Tibial nerve (tissue), 4 donors: ENCODE measurements at regions not wholly inside any gene's neighbourhood (a gene's known extent, or its start where the extent isn't known, plus 50 kb on each side); places are given as distances from the start of the nearest gene placed in this dataset.

Source experiments
- CTCF ChIP-seq, 5 experiments: fragments of 200-600 bp in 3 of 5; fragments of 450-650 bp in 2 of 5; sonication (generic) in 3 of 5; IDR thresholded peaks; one replicate each; pipeline ENCODE4 v1.5.1; 2016 to 2019; ENCODE audit warnings: antibody characterized with exemption in 5 of 5, mild to moderate bottlenecking in 3 of 5, moderate library complexity in 2 of 5
- EP300 ChIP-seq, 2 donors: sonication (generic); formaldehyde crosslinking; IDR thresholded peaks; one replicate each; pipeline ENCODE4 v1.6.1; 2017; ENCODE audit warnings: antibody characterized with exemption in 2 of 2, mild to moderate bottlenecking in 1 of 2
- POLR2A ChIP-seq, 2 donors: fragments of 450-650 bp; IDR thresholded peaks; one replicate each; pipeline ENCODE4 v1.6.1; 2017; ENCODE audit warnings: antibody characterized with exemption in 2 of 2, mild to moderate bottlenecking in 2 of 2, moderate library complexity in 2 of 2

- no peak for TF ChIP-seq CTCF (IDR thresholded peaks at IDR 0.05)
- TF ChIP-seq EP300 (IDR thresholded peaks at IDR 0.05), result no peak
- TF ChIP-seq POLR2A (IDR thresholded peaks at IDR 0.05), result no peak
Observed at GRCh38 chr1:82788660-82789059, 987.9 kb downstream of the ADGRL2 start.
